Lung (tissue), 11 donors: ENCODE measurements at regions not wholly inside any gene's neighbourhood (a gene's known extent, or its start where the extent isn't known, plus 50 kb on each side); places are given as distances from the start of the nearest gene placed in this dataset.

Experiments
- ATAC-seq: fragments of 200-7000 bp; cut with Tn5 transposase; one replicate; pipeline ENCODE4 v1.9.1; 2020; ENCODE audit warnings: moderate number of reproducible peaks; ENCODE audit not compliant: insufficient read depth, low FRiP score
- DNase-seq, 3 donors: peaks; one replicate each; pipeline ENCODE4 v3.0.0-alpha.2; 2013 to 2017
- H3K27ac ChIP-seq, 2 donors: one replicate each; pipeline ENCODE4 v1.5.1; 2013; ENCODE audit warnings: mild to moderate bottlenecking in 2 of 2, moderate library complexity in 2 of 2, control low read depth in 1 of 2, inconsistent platforms in 1 of 2, low read depth in 1 of 2, low read length in 1 of 2
- H3K27me3 ChIP-seq, 3 donors: one replicate each; pipeline ENCODE4 v1.5.1; 2013; ENCODE audit warnings: low read length in 2 of 3; ENCODE audit not compliant: control insufficient read depth in 3 of 3, insufficient read depth in 3 of 3
- H3K36me3 ChIP-seq, 4 donors: one replicate each; pipeline ENCODE4 v1.5.1; 2013; ENCODE audit warnings: low read length in 4 of 4, mild to moderate bottlenecking in 1 of 4, moderate library complexity in 1 of 4; ENCODE audit not compliant: control insufficient read depth in 4 of 4, insufficient read depth in 4 of 4
- H3K4me1 ChIP-seq, 5 donors: one replicate each; pipeline ENCODE4 v1.5.1; 2013; ENCODE audit warnings: low read length in 5 of 5, mild to moderate bottlenecking in 2 of 5, moderate library complexity in 1 of 5; ENCODE audit not compliant: control insufficient read depth in 5 of 5, insufficient read depth in 5 of 5
- H3K4me3 ChIP-seq: one replicate; pipeline ENCODE4 v1.5.1; 2013; ENCODE audit warnings: mild to moderate bottlenecking, control low read depth, moderate library complexity
- H3K9ac ChIP-seq, 2 donors: one replicate each; pipeline ENCODE4 v1.5.1; 2013; ENCODE audit warnings: low read length in 2 of 2, control low read depth in 1 of 2; ENCODE audit not compliant: insufficient read depth in 1 of 2
- H3K9me3 ChIP-seq, 4 donors: one replicate each; pipeline ENCODE4 v1.5.1; 2013; ENCODE audit warnings: low read length in 3 of 4, mild to moderate bottlenecking in 1 of 4, moderate library complexity in 1 of 4; ENCODE audit not compliant: control insufficient read depth in 4 of 4, insufficient read depth in 3 of 4
- CTCF ChIP-seq: IDR thresholded peaks from 2 replicates; pipeline ENCODE4 v1.5.1; 2012; ENCODE audit warnings: mild to moderate bottlenecking; ENCODE audit errors: control extremely low read depth, extremely low read depth
- WGBS, 2 donors: extraction: QIAGEN DNeasy Blood & Tissue Kit; methylation state at CpG; one replicate each; pipeline ENCODE4 v1.1.7; 2013; 5-methylcytosine and 5-hydroxymethylcytosine counted together
- donor health status: control.
- donor health status: control.
- donor health status: Bipolar disorder and iron deficiency.
- donor health status: healthy.
- donor health status: DM: yes; HTN: yes; CAD: no.

GRCh38 chr1:47510282-47510811 lies 72.5 kb downstream of the FOXD2 start:
- Histone ChIP-seq H3K27me3 (peaks cover 0 to 6% (median 2%) of the 10 kb centered on the region in 3 donors), H3K4me1 (peaks cover 0 to 11% (median 0%) of the 10 kb centered on the region in 5 donors), H3K4me3 (no peak overlapping the region), H3K27ac (no peak overlapping the region), H3K9me3 (peaks cover 0 to 10% (median 3%) of the 10 kb centered on the region in 4 donors), H3K36me3 (no peaks in the 10 kb centered on the region), H3K9ac (no peak overlapping the region)
- no peak for TF ChIP-seq CTCF
- WGBS, 2 donors: 89% methylated on average over 10 of the region's 10 CpGs
- ATAC-seq (no peak), DNase-seq (no peak)

- Histone ChIP-seq H3K9ac (no peak overlapping the region), H3K9me3 (peaks cover 0 to 10% (median 3%) of the 10 kb centered on the region in 4 donors), H3K4me1 (peaks cover 0 to 11% (median 0%) of the 10 kb centered on the region in 5 donors), H3K27ac (no peak overlapping the region), H3K36me3 (no peaks in the 10 kb centered on the region), H3K27me3 (peaks cover 0 to 4% (median 2%) of the 10 kb centered on the region in 3 donors), H3K4me3 (no peak overlapping the region)
- WGBS, 2 donors: 94 to 99% methylated on average over 2 of the region's 2 CpGs
- ATAC-seq (no peak), DNase-seq (no peak)
- TF ChIP-seq CTCF: no peak
These were observed 74.0 kb downstream of the FOXD2 start for GRCh38 chr1:47511825-47512224.

- H3K9ac ChIP-seq: no peak overlapping the region
- peaks cover 0 to 6% (median 0%) of the 10 kb centered on the region in 5 donors for H3K4me1 ChIP-seq
- no peak for ATAC-seq
- DNase-seq: no peak
- no peaks in the 10 kb centered on the region for H3K27me3 ChIP-seq
- no peak overlapping the region for H3K4me3 ChIP-seq
- peaks cover 0 to 12% (median 3%) of the 10 kb centered on the region in 4 donors for H3K9me3 ChIP-seq
- no peak overlapping the region for H3K27ac ChIP-seq
- WGBS, 2 donors: 86 to 93% methylated on average over 3 of the region's 3 CpGs
- H3K36me3 ChIP-seq: no peaks in the 10 kb centered on the region
- TF ChIP-seq CTCF: no peak
These were observed 75.5 kb downstream of the FOXD2 start for GRCh38 chr1:47513393-47513792.

- Histone ChIP-seq H3K4me1 (peaks cover 0 to 1% (median 0%) of the 10 kb centered on the region in 5 donors), H3K36me3 (no peaks in the 10 kb centered on the region), H3K9me3 (peaks cover 0 to 12% (median 3%) of the 10 kb centered on the region in 4 donors), H3K9ac (no peak overlapping the region), H3K27ac (no peak overlapping the region), H3K4me3 (no peak overlapping the region), H3K27me3 (no peaks in the 10 kb centered on the region)
- ATAC-seq (no peak), DNase-seq (no peak)
- TF ChIP-seq CTCF: no peak
These were observed 76.4 kb downstream of the FOXD2 start for GRCh38 chr1:47514229-47514628.
